ENCODE measurements at regions not wholly inside any gene's neighbourhood (a gene's known extent, or its start where the extent isn't known, plus 50 kb on each side); places are given as distances from the start of the nearest gene placed in this dataset.

GRCh38 chr6:29999416-29999815, 57.1 kb downstream of the HLA-A start:
- DNase-seq, result no peak

GRCh38 chr6:30000156-30000791, 57.9 kb downstream of the HLA-A start:
- no peak for DNase-seq

- no peak for DNase-seq
Measured at GRCh38 chr6:30002871-30003270, 58.2 kb upstream of the POLR1H start.

- DNase-seq, result no peak
Measured at GRCh38 chr6:30005482-30005881, 55.6 kb upstream of the POLR1H start.

- DNase-seq, result peak; percentile 26 to 34
Measured at GRCh38 chr6:30006170-30007131, 54.6 kb upstream of the POLR1H start.

GRCh38 chr6:30007132-30007764, 53.8 kb upstream of the POLR1H start:
- peak; percentile 29 to 39 for DNase-seq

- no peak for DNase-seq
Measured at GRCh38 chr6:30009113-30009512, 52.0 kb upstream of the POLR1H start.
